Activated CD4-positive, alpha-beta T cell treated with anti-CD3 and anti-CD28 coated beads, Interleukin-2, Interleukin-6, amounts not matched to agents 100 ng/mL and 50 ng/mL, durations not matched to agents 16 hours and 8 hours (primary cell): ENCODE measurements at regions not wholly inside any gene's neighbourhood (a gene's known extent, or its start where the extent isn't known, plus 50 kb on each side); places are given as distances from the start of the nearest gene placed in this dataset.

ENCODE experiments used
- DNase-seq: peaks from one replicate; pipeline ENCODE4 v3.0.0-alpha.2; 2020

DNA sequence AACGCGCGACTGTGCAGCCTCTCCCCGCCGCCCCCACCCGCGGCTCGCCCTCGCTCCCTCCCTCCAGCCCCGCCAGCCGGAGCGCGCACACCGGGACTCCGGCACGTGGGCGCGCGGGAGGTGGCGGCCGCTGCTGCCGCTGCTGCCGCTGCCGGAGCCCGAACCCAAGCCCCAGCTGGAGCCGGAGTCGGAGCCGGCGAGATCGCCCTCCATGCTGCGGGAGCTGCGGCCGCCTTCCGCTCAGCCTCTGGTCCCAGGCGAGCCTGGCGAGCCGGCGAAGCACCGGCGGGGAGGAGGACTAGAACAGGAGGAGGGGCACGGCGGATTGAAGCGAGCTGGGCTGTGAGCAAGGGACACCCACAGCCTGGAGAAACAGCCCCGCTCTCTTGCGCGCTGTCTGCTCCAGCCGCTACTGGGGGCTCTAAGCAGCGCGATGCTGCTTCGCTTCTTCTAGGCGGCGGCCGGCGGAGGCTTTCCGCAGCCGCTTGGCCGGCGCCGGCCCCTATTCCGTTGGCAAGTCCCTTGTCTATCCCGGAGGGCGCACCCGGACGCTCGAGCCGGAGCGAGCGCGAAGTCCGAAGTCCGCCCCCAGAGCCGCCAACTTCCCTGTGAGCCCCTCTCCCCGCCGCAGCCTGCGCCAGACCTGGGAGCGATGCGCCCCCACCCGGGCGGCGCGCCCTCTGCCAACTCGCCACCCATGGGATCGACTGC, 598.7 kb upstream of the SGCD start:
- DNase-seq = no peak

DNA sequence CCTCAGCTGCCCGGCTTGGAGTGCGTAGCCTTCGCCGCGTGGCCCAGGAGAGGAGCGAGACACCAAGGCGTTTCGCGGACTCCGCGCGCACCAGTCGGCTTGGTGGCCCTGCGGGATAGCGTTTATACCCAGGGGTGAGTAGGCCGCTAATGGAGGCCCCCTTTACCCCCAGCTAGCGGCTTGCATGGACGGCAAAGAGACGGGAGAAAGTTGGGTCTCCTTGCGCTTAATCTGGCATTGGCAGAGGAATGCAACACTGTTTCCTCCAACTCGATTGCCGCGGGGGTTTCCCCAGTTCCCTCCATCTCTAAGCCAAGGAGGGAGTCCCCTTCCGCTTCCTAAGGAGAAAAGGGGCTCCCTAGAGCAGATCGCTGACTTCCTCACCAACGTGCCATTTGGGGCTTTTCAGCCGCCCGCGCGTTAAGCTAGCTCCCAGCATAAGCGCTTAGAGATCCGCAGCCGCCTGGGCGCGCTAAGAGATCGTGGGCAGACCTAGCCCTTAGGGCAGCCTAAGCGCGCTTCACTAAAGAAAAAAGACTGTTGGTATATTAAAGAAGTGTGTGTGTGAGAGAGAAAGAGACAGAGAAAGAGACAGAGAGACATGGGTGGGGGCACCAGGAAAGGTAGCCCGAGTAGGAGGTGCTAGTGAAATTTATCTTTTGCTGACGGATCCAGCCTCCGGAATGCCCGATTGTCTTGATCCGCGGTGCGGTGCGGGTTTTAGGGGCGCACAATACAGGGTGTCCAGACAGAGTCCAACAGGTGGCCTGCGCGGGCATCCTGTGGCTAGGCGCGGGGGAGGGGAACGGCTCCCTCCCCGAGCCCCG, 597.9 kb upstream of the SGCD start:
- DNase-seq = no peak

DNA sequence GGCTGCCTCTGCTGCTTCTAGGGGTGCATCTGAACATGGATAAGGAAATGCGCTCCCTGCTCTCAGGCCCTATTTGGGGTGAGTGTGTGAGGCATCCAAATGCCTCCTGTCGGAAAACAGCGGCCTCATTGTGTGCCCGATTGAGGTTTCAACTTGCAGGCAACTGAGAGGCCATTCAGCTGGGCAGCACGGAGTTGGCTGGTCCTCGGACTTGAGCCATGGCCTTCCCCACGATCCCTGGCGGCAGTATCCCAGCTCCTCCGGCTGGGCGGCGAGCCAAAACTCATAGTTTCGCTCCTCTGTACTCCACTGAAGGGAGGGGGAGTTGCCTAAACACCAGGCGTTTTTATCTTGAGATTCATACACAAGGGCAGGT, 597.3 kb upstream of the SGCD start:
- no peak for DNase-seq

DNA sequence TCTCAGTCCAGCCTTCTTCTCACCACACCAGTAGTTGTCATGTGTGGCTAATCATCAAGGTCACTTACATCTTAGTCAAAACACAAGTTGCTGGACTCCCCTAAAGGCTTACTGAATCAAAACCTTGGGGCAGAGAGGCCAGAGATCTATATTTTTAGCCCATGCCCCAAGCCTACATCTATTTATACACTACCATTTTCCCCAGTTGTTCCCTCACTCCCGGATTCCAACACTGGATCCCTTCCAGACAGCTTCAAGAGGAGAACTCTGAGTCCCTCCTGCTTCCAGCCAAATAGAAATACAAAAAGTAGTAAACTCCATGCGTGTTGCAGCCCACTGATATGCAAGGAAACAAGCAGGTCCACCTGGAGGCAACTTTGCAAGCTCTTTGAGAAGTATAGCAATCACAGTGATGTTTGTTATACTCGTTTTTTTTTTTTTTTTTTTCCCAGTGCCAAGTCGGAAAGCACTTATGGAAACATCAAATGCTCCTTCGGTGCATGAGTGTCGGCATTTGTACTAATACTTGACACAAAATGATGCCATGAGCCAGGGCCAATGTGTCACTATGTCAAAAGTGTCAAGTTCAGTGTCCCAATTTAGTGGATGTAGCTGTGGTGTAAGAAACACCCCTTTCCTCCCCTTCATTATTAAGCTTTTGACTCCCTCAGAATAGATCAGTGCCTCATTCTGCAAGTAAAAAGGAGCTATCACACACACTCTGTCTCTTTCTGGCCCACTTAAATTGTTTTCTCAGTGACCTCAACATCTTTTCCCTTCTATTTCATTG, 594.2 kb upstream of the SGCD start:
- no peak for DNase-seq

GRCh38 chr5:155733935-155734334, 593.0 kb upstream of the SGCD start:
- DNase-seq = no peak

- no peak for DNase-seq
Measured at GRCh38 chr5:155735388-155735787, 591.6 kb upstream of the SGCD start.

DNA sequence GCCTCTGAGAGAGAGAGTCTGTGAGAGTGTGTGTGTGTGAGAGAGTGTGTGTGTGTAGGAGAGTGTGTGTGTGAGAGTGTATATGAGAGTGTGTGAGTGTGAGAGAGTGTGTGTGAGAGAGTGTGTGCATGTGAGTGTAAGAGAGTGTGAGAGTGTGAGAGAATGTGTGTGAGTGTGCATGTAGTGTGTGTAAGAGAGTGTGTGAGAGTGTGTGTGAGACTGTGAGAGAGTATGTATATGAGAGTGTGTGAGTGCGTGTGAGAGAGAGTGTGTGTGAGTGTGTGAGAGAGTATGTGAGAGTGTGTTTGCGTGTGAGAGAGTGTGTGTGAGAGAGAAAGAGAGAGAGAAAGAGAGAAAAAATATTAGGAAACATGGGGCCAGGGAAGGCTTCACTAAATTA, 588.3 kb upstream of the SGCD start:
- DNase-seq = no peak

GRCh38 chr5:155746367-155747038, 580.5 kb upstream of the SGCD start:
- no peak for DNase-seq

- DNase-seq = no peak
Measured at GRCh38 chr5:155750101-155750500, 576.9 kb upstream of the SGCD start.

- DNase-seq = no peak
Measured at GRCh38 chr5:155750571-155750970, 576.4 kb upstream of the SGCD start.

- no peak for DNase-seq
Measured at GRCh38 chr5:155753943-155754581, 572.9 kb upstream of the SGCD start.

- DNase-seq = no peak
Measured at GRCh38 chr5:155759252-155759651, 567.7 kb upstream of the SGCD start.

- no peak for DNase-seq
Measured at GRCh38 chr5:155759984-155760383, 567.0 kb upstream of the SGCD start.

DNA sequence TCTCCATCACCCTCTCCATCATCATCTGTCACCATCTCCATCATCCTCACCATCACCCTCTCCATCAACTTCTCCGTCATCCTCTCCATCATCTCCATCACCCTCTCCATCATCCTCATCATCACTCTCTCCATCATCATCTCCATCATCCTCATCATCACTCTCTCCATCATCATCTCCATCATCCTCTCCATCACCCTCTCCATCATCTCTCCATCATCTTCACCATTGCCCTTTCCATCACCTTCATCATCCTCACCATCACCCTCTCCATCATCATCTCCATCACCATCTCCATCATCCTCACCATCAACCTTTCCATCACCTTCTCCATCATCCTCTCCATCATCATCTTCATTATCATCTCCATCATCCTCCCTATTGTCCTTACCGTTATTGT, 565.5 kb upstream of the SGCD start:
- DNase-seq = no peak

DNA sequence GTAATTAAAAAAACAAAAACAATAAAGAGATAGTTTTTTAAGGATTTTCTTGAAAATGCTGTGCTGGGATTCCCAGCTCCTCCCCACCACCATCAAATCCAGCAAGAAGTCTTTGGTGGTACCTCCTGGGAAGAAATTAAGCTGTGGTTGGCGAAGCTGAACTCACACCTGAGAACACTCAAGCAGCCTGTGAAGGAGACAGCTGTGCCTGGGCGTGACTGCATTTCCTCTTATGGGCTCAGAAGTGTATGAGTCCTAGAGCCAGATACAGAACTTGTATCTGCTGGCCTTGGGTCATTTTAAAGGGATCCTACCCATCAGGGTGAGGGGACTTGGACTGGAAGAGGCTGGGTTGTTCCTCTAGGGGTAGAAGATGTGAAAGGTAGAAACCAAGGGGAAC, 561.2 kb upstream of the SGCD start:
- no peak for DNase-seq

GRCh38 chr5:155767470-155767869, 559.5 kb upstream of the SGCD start:
- DNase-seq = peak; percentile 13

DNA sequence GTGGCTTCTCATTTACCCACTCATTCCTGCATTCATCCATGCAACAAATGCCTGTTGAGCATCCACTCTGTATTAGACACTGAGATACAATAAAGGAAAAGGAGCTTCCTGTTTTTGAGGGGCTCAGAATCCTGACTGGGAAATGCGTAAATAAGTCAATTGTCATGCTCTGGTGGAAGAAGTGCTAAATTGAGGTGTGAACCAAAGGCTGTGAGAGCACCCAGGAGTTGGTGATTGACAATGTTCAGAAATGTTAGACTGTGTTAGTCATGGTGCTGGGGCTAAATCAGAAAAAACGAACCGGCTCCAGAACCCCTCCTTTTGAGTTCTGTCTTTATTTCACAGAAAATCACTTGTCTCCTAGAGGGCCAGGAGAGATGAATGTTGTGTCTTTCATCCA, 558.6 kb upstream of the SGCD start:
- DNase-seq = no peak

GRCh38 chr5:155772009-155772662, 554.8 kb upstream of the SGCD start:
- no peak for DNase-seq

DNA sequence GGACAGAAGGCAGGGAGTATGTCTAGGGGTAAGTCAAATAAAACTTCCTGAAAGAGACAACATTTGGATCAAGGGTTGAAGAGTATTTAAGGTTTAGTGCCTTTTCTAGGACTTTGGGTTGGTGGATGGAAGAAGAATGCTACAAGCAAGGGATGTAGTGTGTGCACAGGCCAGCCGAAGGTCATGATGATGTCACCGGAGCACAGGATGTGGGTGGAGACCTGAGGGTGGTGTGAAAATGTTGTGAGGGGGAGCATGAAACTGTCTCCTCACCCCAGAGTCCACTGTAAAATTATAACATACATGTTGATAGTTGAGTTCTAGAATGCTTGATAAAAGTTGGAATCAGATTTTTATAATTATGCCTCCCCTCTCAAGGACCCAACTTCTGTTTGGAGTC, 553.3 kb upstream of the SGCD start:
- no peak for DNase-seq

DNA sequence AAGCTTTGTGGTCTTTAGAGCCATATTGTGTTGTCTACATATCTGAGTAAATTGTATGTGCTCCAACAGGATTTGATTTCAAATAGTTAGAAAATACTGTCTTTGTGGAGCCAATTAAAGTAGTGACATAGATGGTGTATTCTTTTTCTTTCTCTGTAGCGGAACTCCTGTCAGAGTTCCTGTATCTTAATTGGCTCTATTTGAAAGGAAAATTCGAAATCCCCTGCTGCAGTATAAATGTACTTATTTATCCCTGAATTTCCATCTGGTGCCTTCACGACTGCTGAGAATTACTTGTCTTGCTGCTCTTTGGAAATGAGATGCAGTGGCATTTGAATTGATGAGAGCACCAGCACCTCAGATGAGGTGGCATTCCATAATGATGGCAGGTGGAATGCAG, 546.7 kb upstream of the SGCD start:
- no peak for DNase-seq

DNA sequence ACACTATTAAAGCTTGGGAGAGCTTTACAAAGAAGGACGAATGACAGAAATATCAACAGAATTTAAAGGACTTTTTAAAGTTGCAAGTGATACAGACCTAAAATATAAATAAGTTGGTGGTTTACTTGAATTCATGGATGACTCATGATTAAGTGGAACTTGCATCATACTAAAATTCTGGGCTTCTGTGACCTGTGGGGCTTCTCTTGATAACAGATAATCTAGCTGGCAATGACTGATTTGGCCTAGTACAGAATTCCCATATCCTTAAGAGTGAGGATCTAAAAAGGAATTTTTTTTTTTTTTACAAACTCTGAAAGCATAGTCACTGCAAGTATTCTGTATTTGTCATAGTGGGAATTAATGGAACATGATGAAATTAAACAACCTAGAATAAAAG, 543.7 kb upstream of the SGCD start:
- DNase-seq = no peak

DNA sequence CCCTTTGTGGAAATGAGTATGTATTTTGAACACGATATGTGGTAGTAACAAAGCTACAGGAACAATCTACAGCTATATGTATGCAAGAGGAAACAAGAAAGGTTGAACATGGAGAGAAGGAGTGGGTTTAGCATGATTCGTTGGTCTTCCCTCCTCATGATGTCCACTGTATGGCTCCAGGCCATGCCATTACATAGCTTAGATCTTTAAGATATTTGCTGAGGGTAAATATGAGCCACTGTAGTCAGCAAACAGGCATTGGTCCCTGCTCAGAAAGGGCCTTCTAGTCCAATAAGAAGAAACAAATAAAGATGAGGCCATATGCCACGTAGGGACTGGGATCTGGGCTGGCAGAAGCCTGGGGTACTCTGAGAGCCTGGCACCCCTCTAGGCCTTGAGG, 543.2 kb upstream of the SGCD start:
- DNase-seq = no peak
